ENCODE measurements at regions not wholly inside any gene's neighbourhood (a gene's known extent, or its start where the extent isn't known, plus 50 kb on each side); places are given as distances from the start of the nearest gene placed in this dataset.

GRCh38 chr13:40069173-40070044 lies 413.9 kb downstream of the COG6 start:
- intact Hi-C loops (cut with micrococcal nuclease), result loop anchor here (2.0 to 10.0 kb wide), 6 partner anchors 33 to 613 kb away; no protein-coding TSS in a partner anchor
- peaks cover 3% of the 10 kb centered on the region for H3K9me3 Mint-ChIP-seq
- peak; percentile 90 for DNase-seq
- no peaks in the 10 kb centered on the region for H3K36me3 Mint-ChIP-seq (ENCODE audit: low read depth)
- peaks cover 25% of the 10 kb centered on the region for H3K4me1 Mint-ChIP-seq
- H3K4me3 Mint-ChIP-seq, result no peak overlapping the region
- no peak overlapping the region for H3K27ac Mint-ChIP-seq
- H3K27me3 Mint-ChIP-seq, result no peaks in the 10 kb centered on the region

GRCh38 chr13:40070357-40070756 lies 414.9 kb downstream of the COG6 start:
- H3K27ac Mint-ChIP-seq, result no peak overlapping the region
- peaks cover 3% of the 10 kb centered on the region for H3K9me3 Mint-ChIP-seq
- H3K36me3 Mint-ChIP-seq (ENCODE audit: low read depth), result no peaks in the 10 kb centered on the region
- DNase-seq, result no peak
- no peaks in the 10 kb centered on the region for H3K27me3 Mint-ChIP-seq
- H3K4me3 Mint-ChIP-seq, result no peak overlapping the region
- H3K4me1 Mint-ChIP-seq, result peaks cover 18% of the 10 kb centered on the region
- intact Hi-C loops (cut with micrococcal nuclease), result no loop called here

- Mint-ChIP-seq H3K4me3 (no peak overlapping the region), H3K27ac (no peak overlapping the region), H3K9me3 (peaks cover 11% of the 10 kb centered on the region), H3K36me3 (ENCODE audit: low read depth) (no peaks in the 10 kb centered on the region), H3K27me3 (no peaks in the 10 kb centered on the region), H3K4me1 (peaks cover 18% of the 10 kb centered on the region)
- intact Hi-C loops (cut with micrococcal nuclease), result no loop called here
- no peak for DNase-seq
These were observed 417.2 kb downstream of the COG6 start for GRCh38 chr13:40072663-40073120.

DNA sequence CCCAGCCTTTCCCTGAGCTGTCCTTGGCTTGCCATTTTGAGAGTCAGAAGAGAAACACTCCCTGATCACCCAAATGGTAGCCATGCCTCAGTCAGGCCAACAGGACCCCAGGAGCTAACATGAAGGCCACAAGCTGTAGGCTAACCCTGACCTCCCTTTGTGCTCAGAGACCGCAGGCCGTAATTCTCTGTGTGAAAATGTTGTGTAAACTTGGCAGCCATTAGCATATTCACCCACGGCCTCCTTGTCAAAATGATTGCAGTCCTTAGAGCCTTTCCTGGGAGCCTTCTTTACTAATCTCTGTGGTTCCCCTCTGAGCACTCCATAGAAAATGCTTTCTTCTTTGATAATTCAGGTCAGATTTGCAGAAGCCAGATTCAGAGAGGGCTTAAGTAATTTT lies 418.9 kb downstream of the COG6 start:
- Mint-ChIP-seq H3K4me3 (no peak overlapping the region), H3K36me3 (ENCODE audit: low read depth) (no peaks in the 10 kb centered on the region), H3K9me3 (peaks cover 14% of the 10 kb centered on the region), H3K4me1 (peaks cover 13% of the 10 kb centered on the region), H3K27me3 (no peaks in the 10 kb centered on the region), H3K27ac (no peak overlapping the region)
- intact Hi-C loops (cut with micrococcal nuclease), result no loop called here
- no peak for DNase-seq

DNA sequence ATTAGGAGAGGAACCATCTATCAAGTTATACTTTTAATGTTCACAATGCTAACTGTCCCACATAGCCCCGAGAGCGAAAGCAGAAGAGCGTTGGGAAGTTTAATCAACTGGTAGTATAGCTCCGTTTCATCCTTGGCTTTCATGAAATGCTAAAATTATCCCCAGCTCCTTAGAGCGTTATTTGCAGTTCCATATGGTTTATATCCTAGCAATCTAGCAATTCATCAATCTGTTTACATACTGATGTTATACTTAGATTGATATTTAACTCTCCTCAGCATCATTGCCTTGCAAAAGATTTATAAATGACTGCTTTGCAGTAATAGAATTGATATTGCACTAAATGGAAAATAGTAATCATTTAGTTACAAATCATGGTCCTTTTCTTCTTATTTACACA lies 419.8 kb downstream of the COG6 start:
- H3K4me1 Mint-ChIP-seq, result peaks cover 8% of the 10 kb centered on the region
- DNase-seq, result no peak
- intact Hi-C loops (cut with micrococcal nuclease), result no loop called here
- no peak overlapping the region for H3K4me3 Mint-ChIP-seq
- H3K27me3 Mint-ChIP-seq, result no peaks in the 10 kb centered on the region
- no peaks in the 10 kb centered on the region for H3K36me3 Mint-ChIP-seq (ENCODE audit: low read depth)
- peaks cover 14% of the 10 kb centered on the region for H3K9me3 Mint-ChIP-seq
- no peak overlapping the region for H3K27ac Mint-ChIP-seq

DNA sequence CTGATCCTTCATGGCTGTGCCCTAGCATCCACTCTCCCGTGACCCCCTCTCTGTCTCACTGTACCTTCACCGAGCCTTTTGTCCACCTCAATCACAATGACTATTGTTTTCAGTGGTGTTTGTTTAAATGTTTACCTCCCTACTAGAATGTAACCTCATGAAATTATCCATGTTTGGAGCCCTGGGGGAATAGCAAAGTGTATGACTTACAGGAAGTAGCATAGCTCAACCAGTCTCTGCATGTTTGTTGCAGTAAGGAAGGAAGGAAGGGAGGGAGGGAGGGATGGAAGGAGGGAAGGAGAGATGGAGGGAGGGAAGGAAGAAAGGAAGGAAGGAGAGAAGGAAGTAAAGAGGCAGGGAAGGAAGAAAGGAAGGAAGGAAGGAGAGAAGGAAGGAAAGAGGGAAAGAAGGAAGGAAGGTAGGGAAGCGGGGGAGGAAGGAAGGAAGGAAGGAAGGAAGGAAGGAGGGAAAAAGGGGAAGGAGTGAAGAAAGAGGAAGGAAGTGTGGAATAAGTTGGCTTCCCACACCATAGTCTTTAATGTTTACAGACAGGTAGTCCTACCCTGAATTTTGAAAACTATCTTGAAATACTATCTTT lies 421.4 kb downstream of the COG6 start:
- Mint-ChIP-seq H3K27ac (no peak overlapping the region), H3K9me3 (peaks cover 17% of the 10 kb centered on the region), H3K27me3 (no peaks in the 10 kb centered on the region), H3K4me3 (no peak overlapping the region), H3K4me1 (peaks cover 1% of the 10 kb centered on the region), H3K36me3 (ENCODE audit: low read depth) (no peaks in the 10 kb centered on the region)
- intact Hi-C loops (cut with micrococcal nuclease), result no loop called here
- no peak for DNase-seq

- H3K4me3 Mint-ChIP-seq, result no peak overlapping the region
- DNase-seq, result no peak
- H3K27ac Mint-ChIP-seq, result no peak overlapping the region
- intact Hi-C loops (cut with micrococcal nuclease), result no loop called here
- H3K4me1 Mint-ChIP-seq, result peaks cover 1% of the 10 kb centered on the region
- H3K36me3 Mint-ChIP-seq (ENCODE audit: low read depth), result no peaks in the 10 kb centered on the region
- no peaks in the 10 kb centered on the region for H3K27me3 Mint-ChIP-seq
- peaks cover 14% of the 10 kb centered on the region for H3K9me3 Mint-ChIP-seq
These were observed 422.1 kb downstream of the COG6 start for GRCh38 chr13:40077396-40078027.

- no peak for DNase-seq
- no peak overlapping the region for H3K27ac Mint-ChIP-seq
These were observed 424.3 kb downstream of the COG6 start for GRCh38 chr13:40079721-40080120.

GRCh38 chr13:40080676-40081075 lies 425.2 kb downstream of the COG6 start:
- Mint-ChIP-seq H3K9me3 (peaks cover 22% of the 10 kb centered on the region), H3K27me3 (no peaks in the 10 kb centered on the region), H3K27ac (no peak overlapping the region), H3K4me1 (peaks cover 1% of the 10 kb centered on the region), H3K4me3 (no peak overlapping the region), H3K36me3 (ENCODE audit: low read depth) (no peaks in the 10 kb centered on the region)
- intact Hi-C loops (cut with micrococcal nuclease), result no loop called here
- no peak for DNase-seq

More at GRCh38 chr13:40079721-40080120, 424.3 kb downstream of the COG6 start:
- Mint-ChIP-seq H3K9me3 (peaks cover 22% of the 10 kb centered on the region), H3K4me1 (peaks cover 1% of the 10 kb centered on the region), H3K4me3 (no peak overlapping the region), H3K27me3 (no peaks in the 10 kb centered on the region), H3K36me3 (ENCODE audit: low read depth) (no peaks in the 10 kb centered on the region)
- intact Hi-C loops (cut with micrococcal nuclease), result no loop called here

GRCh38 chr13:40082639-40083038 lies 427.2 kb downstream of the COG6 start:
- Mint-ChIP-seq H3K4me3 (no peak overlapping the region), H3K27ac (no peak overlapping the region)

GRCh38 chr13:40083841-40084240 lies 428.4 kb downstream of the COG6 start:
- H3K4me1 Mint-ChIP-seq, result peaks cover 5% of the 10 kb centered on the region
- peaks cover 10% of the 10 kb centered on the region for H3K9me3 Mint-ChIP-seq
- DNase-seq, result no peak
- H3K36me3 Mint-ChIP-seq (ENCODE audit: low read depth), result no peaks in the 10 kb centered on the region
- no peaks in the 10 kb centered on the region for H3K27me3 Mint-ChIP-seq
- intact Hi-C loops (cut with micrococcal nuclease), result no loop called here
- no peak overlapping the region for H3K27ac Mint-ChIP-seq
- no peak overlapping the region for H3K4me3 Mint-ChIP-seq

More at GRCh38 chr13:40082639-40083038, 427.2 kb downstream of the COG6 start:
- intact Hi-C loops (cut with micrococcal nuclease), result no loop called here
- no peaks in the 10 kb centered on the region for H3K27me3 Mint-ChIP-seq
- peaks cover 14% of the 10 kb centered on the region for H3K9me3 Mint-ChIP-seq
- no peak for DNase-seq
- peaks cover 5% of the 10 kb centered on the region for H3K4me1 Mint-ChIP-seq
- H3K36me3 Mint-ChIP-seq (ENCODE audit: low read depth), result no peaks in the 10 kb centered on the region

- Mint-ChIP-seq H3K27me3 (no peaks in the 10 kb centered on the region), H3K27ac (no peak overlapping the region), H3K4me3 (no peak overlapping the region), H3K36me3 (ENCODE audit: low read depth) (no peaks in the 10 kb centered on the region), H3K9me3 (peaks cover 10% of the 10 kb centered on the region), H3K4me1 (peaks cover 3% of the 10 kb centered on the region)
- intact Hi-C loops (cut with micrococcal nuclease), result no loop called here
- no peak for DNase-seq
These were observed 429.5 kb downstream of the COG6 start for GRCh38 chr13:40084934-40085333.

GRCh38 chr13:40087091-40088002 lies 431.9 kb downstream of the COG6 start:
- H3K27me3 Mint-ChIP-seq, result no peaks in the 10 kb centered on the region
- no peak for DNase-seq
- no peak overlapping the region for H3K4me3 Mint-ChIP-seq
- peaks cover 3% of the 10 kb centered on the region for H3K4me1 Mint-ChIP-seq
- no peaks in the 10 kb centered on the region for H3K36me3 Mint-ChIP-seq (ENCODE audit: low read depth)
- intact Hi-C loops (cut with micrococcal nuclease), result no loop called here
- peaks cover 7% of the 10 kb centered on the region for H3K9me3 Mint-ChIP-seq
- no peak overlapping the region for H3K27ac Mint-ChIP-seq

Data from activated CD4-positive, alpha-beta T cell treated with anti-CD3 and anti-CD28 coated beads, Interleukin-2, amount 10 ng/mL, durations not matched to agents 24 days and 14 days (primary cell).